Astrocyte (in vitro differentiated cells and primary cell): ENCODE measurements at regions not wholly inside any gene's neighbourhood (a gene's known extent, or its start where the extent isn't known, plus 50 kb on each side); places are given as distances from the start of the nearest gene placed in this dataset.

Experiments used
- DNase-seq: peaks from one replicate; pipeline ENCODE4 v3.0.0-alpha.2; 2010; ENCODE audit warnings: low read depth
- FAIRE-seq: peaks from 2 replicates; lab custom pipeline; 2011; peaks lifted over from hg19 to GRCh38; lab: Jason Lieb, UNC
- H2AFZ ChIP-seq: 2 replicates; pipeline ENCODE4 v1.6.0; 2012; ENCODE audit warnings: low read depth, low read length, inconsistent platforms
- H3K27ac ChIP-seq: 2 replicates; pipeline ENCODE4 v1.5.1; 2011; ENCODE audit warnings: low read depth, low read length, inconsistent platforms
- H3K27me3 ChIP-seq: 2 replicates; pipeline ENCODE4 v1.6.0; 2011; ENCODE audit warnings: low read length, inconsistent platforms; ENCODE audit not compliant: insufficient read depth
- H3K36me3 ChIP-seq: 2 replicates; pipeline ENCODE4 v1.5.1; 2011; ENCODE audit warnings: low read length, inconsistent platforms; ENCODE audit not compliant: insufficient read depth
- H3K4me1 ChIP-seq: 2 replicates; pipeline ENCODE4 v1.5.1; 2011; ENCODE audit warnings: low read length, inconsistent platforms; ENCODE audit not compliant: insufficient read depth
- H3K4me2 ChIP-seq: 2 replicates; pipeline ENCODE4 v1.6.0; 2012; ENCODE audit warnings: low read length, inconsistent platforms
- H3K4me3 ChIP-seq: 2 replicates; pipeline ENCODE4 v1.5.1; 2011; ENCODE audit warnings: low read depth, mild to moderate bottlenecking, low read length, inconsistent platforms; ENCODE audit not compliant: insufficient read depth
- H3K79me2 ChIP-seq: 2 replicates; pipeline ENCODE4 v1.6.0; 2012; ENCODE audit warnings: mild to moderate bottlenecking, low read length, inconsistent platforms; ENCODE audit not compliant: insufficient read depth
- H3K9ac ChIP-seq: 2 replicates; pipeline ENCODE4 v1.6.0; 2012; ENCODE audit warnings: mild to moderate bottlenecking, low read length, inconsistent platforms
- H3K9me3 ChIP-seq: 2 replicates; pipeline ENCODE4 v1.5.1; 2012; ENCODE audit warnings: low read depth, mild to moderate bottlenecking, low read length, inconsistent platforms; ENCODE audit not compliant: insufficient read depth
- H4K20me1 ChIP-seq: 2 replicates; pipeline ENCODE4 v1.6.0; 2012; ENCODE audit warnings: low read length, inconsistent platforms; ENCODE audit not compliant: insufficient read depth
- H3K27ac Mint-ChIP-seq: one replicate; pipeline ENCODE4 v1.8.0; 2021; ENCODE audit warnings: mild to moderate bottlenecking, mixed read lengths; ENCODE audit not compliant: unreplicated experiment
- H3K27me3 Mint-ChIP-seq: one replicate; pipeline ENCODE4 v1.8.0; 2021; ENCODE audit warnings: low read depth, mixed read lengths; ENCODE audit not compliant: unreplicated experiment
- H3K36me3 Mint-ChIP-seq: one replicate; pipeline ENCODE4 v1.8.0; 2021; ENCODE audit warnings: low read depth, mixed read lengths; ENCODE audit not compliant: unreplicated experiment
- H3K4me1 Mint-ChIP-seq: one replicate; pipeline ENCODE4 v1.8.0; 2021; ENCODE audit warnings: low read depth, mixed read lengths; ENCODE audit not compliant: unreplicated experiment
- H3K4me3 Mint-ChIP-seq: one replicate; pipeline ENCODE4 v1.8.0; 2021; ENCODE audit warnings: mild to moderate bottlenecking, moderate library complexity, mixed read lengths; ENCODE audit not compliant: unreplicated experiment
- H3K9me3 Mint-ChIP-seq: one replicate; pipeline ENCODE4 v1.8.0; 2021; ENCODE audit warnings: mild to moderate bottlenecking, mixed read lengths; ENCODE audit not compliant: unreplicated experiment
- EZH2 ChIP-seq: IDR thresholded peaks from 2 replicates; pipeline ENCODE4 v1.6.1; 2012; ENCODE audit warnings: mild to moderate bottlenecking, low read length, inconsistent platforms; ENCODE audit not compliant: insufficient read depth
- TF ChIP-seq, protein P1 (sequence below): IDR thresholded peaks from 2 replicates; pipeline ENCODE4 v1.5.1; 2011; ENCODE audit warnings: low read depth, mild to moderate bottlenecking, inconsistent platforms, low read length, moderate library complexity; ENCODE audit not compliant: insufficient read depth

DNA sequence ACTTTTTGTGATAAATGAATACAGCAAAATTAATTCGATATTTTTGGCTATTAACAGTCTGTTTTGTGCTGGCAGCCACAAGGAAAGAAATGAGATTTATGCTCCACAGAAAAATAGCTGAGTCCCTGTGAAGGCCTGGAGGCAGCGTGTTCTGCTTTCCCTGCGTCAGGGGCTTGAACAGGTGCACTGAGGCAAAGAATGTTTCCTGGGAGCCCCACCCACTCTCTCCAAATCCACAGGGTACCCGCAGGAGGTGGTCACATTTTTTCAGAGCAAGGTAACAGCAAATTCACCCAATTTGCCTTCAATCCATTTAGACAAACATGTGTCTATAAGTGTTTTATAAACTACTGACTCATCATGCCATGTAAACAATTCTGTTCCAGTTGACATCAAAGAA lies 308.1 kb downstream of the TCERG1L start:
- Histone ChIP-seq H3K27me3 (no peaks in the 10 kb centered on the region), H3K9ac (no peak overlapping the region), H2AFZ (no peak overlapping the region), H3K79me2 (no peaks in the 10 kb centered on the region), H3K4me1 (no peaks in the 10 kb centered on the region), H3K9me3 (peaks cover 9% of the 10 kb centered on the region), H3K27ac (no peak overlapping the region), H3K36me3 (no peaks in the 10 kb centered on the region), H3K4me2 (no peak overlapping the region), H4K20me1 (no peaks in the 10 kb centered on the region), H3K4me3 (no peak overlapping the region)
- FAIRE-seq (no peak), DNase-seq (no peak)
- peaks cover 7% of the 10 kb centered on the region for H3K27me3 Mint-ChIP-seq
- H3K9me3 Mint-ChIP-seq, result peaks cover 3% of the 10 kb centered on the region
- no peak overlapping the region for H3K4me3 Mint-ChIP-seq
- H3K27ac Mint-ChIP-seq, result no peak overlapping the region
- no peaks in the 10 kb centered on the region for H3K4me1 Mint-ChIP-seq
- peaks cover 2% of the 10 kb centered on the region for H3K36me3 Mint-ChIP-seq
- no peak for TF ChIP-seq EZH2
- TF ChIP-seq, protein P1, sequence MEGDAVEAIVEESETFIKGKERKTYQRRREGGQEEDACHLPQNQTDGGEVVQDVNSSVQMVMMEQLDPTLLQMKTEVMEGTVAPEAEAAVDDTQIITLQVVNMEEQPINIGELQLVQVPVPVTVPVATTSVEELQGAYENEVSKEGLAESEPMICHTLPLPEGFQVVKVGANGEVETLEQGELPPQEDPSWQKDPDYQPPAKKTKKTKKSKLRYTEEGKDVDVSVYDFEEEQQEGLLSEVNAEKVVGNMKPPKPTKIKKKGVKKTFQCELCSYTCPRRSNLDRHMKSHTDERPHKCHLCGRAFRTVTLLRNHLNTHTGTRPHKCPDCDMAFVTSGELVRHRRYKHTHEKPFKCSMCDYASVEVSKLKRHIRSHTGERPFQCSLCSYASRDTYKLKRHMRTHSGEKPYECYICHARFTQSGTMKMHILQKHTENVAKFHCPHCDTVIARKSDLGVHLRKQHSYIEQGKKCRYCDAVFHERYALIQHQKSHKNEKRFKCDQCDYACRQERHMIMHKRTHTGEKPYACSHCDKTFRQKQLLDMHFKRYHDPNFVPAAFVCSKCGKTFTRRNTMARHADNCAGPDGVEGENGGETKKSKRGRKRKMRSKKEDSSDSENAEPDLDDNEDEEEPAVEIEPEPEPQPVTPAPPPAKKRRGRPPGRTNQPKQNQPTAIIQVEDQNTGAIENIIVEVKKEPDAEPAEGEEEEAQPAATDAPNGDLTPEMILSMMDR, result no peak

DNA sequence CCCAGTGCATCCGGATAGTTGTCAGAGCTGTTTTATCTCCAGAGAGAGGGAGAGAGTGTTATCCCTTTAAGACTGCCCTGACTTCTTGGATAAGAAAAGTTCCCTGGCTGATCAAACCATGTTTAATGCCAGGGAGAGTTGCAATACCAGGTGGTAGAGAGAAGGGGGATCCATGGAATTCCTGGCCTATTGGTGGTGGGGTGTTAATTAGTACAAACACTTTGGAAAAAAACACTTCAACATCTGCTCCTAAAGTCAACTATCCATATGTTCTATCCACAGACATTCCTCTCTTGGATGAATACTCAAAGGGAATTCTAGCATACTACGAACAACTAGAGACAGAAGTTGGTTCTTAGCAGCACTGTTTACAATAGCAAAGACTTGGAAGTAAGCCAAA lies 307.2 kb downstream of the TCERG1L start:
- peaks cover 9% of the 10 kb centered on the region for H3K9me3 ChIP-seq
- peaks cover 2% of the 10 kb centered on the region for H3K36me3 Mint-ChIP-seq

More for the DNA sequence above, 307.2 kb downstream of the TCERG1L start:
- no peak for DNase-seq
- no peak for FAIRE-seq
- Histone ChIP-seq H3K79me2 (no peaks in the 10 kb centered on the region), H3K36me3 (no peaks in the 10 kb centered on the region), H3K27ac (no peak overlapping the region), H2AFZ (no peak overlapping the region), H3K4me3 (no peak overlapping the region), H3K9ac (no peak overlapping the region), H3K4me1 (no peaks in the 10 kb centered on the region), H3K4me2 (no peak overlapping the region), H4K20me1 (no peaks in the 10 kb centered on the region), H3K27me3 (no peaks in the 10 kb centered on the region)
- H3K27ac Mint-ChIP-seq, result no peak overlapping the region
- TF ChIP-seq, protein P1, result no peak
- no peak for TF ChIP-seq EZH2
- no peak overlapping the region for H3K4me3 Mint-ChIP-seq
- no peaks in the 10 kb centered on the region for H3K4me1 Mint-ChIP-seq
- peaks cover 3% of the 10 kb centered on the region for H3K9me3 Mint-ChIP-seq
- peaks cover 7% of the 10 kb centered on the region for H3K27me3 Mint-ChIP-seq
